HFFc6 (cell line): ENCODE measurements at regions not wholly inside any gene's neighbourhood (a gene's known extent, or its start where the extent isn't known, plus 50 kb on each side); places are given as distances from the start of the nearest gene placed in this dataset.

Experiments
- DNase-seq: peaks from one replicate; pipeline ENCODE4 v3.0.0-alpha.2; 2018
- H3K27ac Mint-ChIP-seq: 2 replicates; pipeline ENCODE4 v1.8.0; 2020; ENCODE audit warnings: mild to moderate bottlenecking, mixed read lengths
- H3K27me3 Mint-ChIP-seq: 2 replicates; pipeline ENCODE4 v1.8.0; 2021; ENCODE audit warnings: mild to moderate bottlenecking, moderate library complexity, mixed read lengths; ENCODE audit not compliant: insufficient read depth
- H3K36me3 Mint-ChIP-seq: 2 replicates; pipeline ENCODE4 v1.8.0; 2021; ENCODE audit warnings: low read depth, mixed read lengths
- H3K4me1 Mint-ChIP-seq: 2 replicates; pipeline ENCODE4 v1.8.0; 2020; ENCODE audit warnings: low read depth, mixed read lengths
- H3K4me3 Mint-ChIP-seq: 2 replicates; pipeline ENCODE4 v1.8.0; 2020; ENCODE audit warnings: mild to moderate bottlenecking, moderate library complexity, mixed read lengths
- H3K9me3 Mint-ChIP-seq: 2 replicates; pipeline ENCODE4 v1.8.0; 2020; ENCODE audit warnings: mild to moderate bottlenecking, mixed read lengths
- TF ChIP-seq, protein P1 (sequence below): fragments of 200-600 bp; sonication (generic); IDR thresholded peaks from 2 replicates; pipeline ENCODE4 v1.5.0; 2021; ENCODE audit warnings: antibody characterized with exemption, mild to moderate bottlenecking

DNA sequence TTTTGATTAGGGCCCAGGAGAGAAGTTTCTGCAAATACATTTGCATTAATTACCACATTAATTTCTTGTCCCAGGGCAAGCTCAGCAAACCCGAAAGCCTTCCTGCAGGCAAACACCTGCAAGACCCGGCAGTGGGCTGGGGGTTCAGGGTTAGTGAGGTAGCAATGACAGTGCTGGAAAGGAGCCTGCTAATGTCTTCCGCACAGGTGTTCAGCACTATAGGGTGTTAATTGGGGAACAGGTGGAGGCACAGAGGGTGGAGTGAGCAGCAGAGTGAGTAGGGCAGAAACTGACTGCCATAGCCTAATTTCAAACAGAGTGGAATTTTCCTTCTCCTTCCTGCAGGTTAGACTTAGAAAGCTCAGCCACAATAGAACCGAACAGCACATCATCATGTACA, 50.9 kb upstream of the UBASH3B start:
- no peak for DNase-seq
- H3K4me1 Mint-ChIP-seq, result peaks cover 18% of the 10 kb centered on the region
- peaks cover 6% of the 10 kb centered on the region for H3K27me3 Mint-ChIP-seq
- no peak overlapping the region for H3K4me3 Mint-ChIP-seq
- no peaks in the 10 kb centered on the region for H3K36me3 Mint-ChIP-seq
- TF ChIP-seq, protein P1, sequence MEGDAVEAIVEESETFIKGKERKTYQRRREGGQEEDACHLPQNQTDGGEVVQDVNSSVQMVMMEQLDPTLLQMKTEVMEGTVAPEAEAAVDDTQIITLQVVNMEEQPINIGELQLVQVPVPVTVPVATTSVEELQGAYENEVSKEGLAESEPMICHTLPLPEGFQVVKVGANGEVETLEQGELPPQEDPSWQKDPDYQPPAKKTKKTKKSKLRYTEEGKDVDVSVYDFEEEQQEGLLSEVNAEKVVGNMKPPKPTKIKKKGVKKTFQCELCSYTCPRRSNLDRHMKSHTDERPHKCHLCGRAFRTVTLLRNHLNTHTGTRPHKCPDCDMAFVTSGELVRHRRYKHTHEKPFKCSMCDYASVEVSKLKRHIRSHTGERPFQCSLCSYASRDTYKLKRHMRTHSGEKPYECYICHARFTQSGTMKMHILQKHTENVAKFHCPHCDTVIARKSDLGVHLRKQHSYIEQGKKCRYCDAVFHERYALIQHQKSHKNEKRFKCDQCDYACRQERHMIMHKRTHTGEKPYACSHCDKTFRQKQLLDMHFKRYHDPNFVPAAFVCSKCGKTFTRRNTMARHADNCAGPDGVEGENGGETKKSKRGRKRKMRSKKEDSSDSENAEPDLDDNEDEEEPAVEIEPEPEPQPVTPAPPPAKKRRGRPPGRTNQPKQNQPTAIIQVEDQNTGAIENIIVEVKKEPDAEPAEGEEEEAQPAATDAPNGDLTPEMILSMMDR, result no peak
- H3K27ac Mint-ChIP-seq, result no peak overlapping the region
- H3K9me3 Mint-ChIP-seq, result no peaks in the 10 kb centered on the region

DNA sequence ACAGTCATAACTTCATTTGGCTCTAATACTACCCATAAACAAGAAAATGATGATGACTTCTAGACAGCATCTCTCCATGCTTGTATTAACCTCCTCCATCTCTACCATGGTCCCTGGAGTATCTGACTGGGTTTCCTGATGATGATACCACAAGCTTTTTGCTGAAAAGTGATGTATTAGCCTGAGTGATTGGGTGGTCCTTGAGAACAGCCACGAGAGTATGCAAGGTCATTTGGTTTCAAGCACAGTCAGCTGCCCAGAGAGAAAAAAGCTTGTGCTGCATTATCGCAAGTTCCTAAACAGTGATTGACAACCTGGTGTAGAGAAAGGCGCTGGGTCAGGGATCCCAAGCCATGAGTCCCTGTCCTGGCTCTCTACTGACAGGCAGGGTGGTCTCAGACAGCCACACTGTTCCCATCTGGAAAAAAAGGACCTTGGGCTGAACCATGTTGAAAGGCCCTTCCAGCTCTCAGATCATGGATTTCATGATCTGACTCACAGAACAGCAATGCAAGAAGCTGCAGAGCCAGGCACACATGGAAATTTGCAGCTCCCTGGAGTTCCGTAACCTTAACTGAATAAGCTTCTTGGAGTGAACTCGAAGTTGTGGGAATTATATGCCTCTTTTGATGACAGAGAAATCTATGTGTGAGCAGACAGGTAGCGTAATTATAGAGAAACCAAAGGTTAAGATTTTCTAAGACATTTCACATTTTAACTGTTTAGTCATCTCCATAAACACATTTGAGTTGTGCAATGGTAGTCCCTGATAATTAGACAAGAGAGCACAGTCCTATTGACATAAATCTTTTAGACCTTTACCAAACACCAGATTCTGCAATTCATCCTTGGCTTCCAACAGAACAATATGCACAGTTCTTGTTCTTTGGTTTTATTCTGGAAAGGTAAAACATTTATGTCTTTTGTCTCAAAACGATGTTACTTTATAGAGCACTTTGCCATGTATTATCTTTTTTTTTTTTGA, 54.1 kb upstream of the UBASH3B start:
- Mint-ChIP-seq H3K9me3 (no peaks in the 10 kb centered on the region), H3K27ac (peak overlapping the region; percentile 0; the same call in 1 of the 2 replicates), H3K27me3 (peaks cover 12% of the 10 kb centered on the region), H3K4me3 (peak overlapping the region; percentile 18; the same call in 1 of the 2 replicates), H3K4me1 (peaks cover 28% of the 10 kb centered on the region), H3K36me3 (no peaks in the 10 kb centered on the region)
- TF ChIP-seq, protein P1, result no peak
- DNase-seq, result peak; percentile 68

DNA sequence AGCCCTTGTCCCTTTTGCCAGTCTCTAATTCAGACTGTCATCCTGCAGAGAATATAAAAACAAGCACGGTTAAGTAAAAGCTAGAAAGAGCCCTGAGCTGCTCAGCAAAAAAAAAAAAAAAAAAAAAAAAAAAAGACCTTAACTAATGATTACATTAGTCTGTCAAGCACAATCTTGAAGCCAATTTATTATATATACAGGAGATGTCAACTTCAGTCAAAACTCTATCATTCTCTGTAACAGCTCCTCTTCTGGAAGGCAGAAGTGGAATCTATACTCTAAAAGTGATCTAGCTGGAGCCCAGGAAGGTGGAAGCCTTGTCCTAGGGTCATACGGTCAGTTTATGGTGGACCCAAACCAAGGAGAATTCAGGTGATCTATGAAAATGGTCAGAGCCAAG, 55.2 kb upstream of the UBASH3B start:
- DNase-seq, result no peak
- no peak overlapping the region for H3K27ac Mint-ChIP-seq
- TF ChIP-seq, protein P1, result no peak
- peaks cover 30% of the 10 kb centered on the region for H3K4me1 Mint-ChIP-seq
- H3K27me3 Mint-ChIP-seq, result peaks cover 12% of the 10 kb centered on the region
- H3K9me3 Mint-ChIP-seq, result no peaks in the 10 kb centered on the region
- H3K4me3 Mint-ChIP-seq, result no peak overlapping the region
- H3K36me3 Mint-ChIP-seq, result no peaks in the 10 kb centered on the region

DNA sequence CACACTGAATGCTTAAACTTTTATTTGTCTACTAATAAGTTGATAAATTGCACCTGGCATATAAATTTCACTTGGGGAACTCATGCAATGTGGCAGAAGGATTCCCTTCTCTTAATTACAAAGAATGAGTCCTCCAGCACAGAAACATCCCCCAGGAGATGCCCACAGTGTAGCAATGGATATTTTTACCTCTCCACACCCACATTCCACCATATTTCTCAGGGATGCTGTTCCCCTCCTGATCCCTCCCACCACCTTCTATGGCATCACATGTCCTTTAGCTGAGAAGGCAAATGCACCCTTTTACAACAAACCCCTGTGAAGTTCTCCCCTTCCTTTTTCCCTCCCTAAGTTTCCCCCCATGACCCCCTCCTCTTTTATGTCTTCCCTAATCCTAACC, 56.1 kb upstream of the UBASH3B start:
- no peak for DNase-seq
- H3K4me1 Mint-ChIP-seq, result peaks cover 34% of the 10 kb centered on the region
- no peaks in the 10 kb centered on the region for H3K36me3 Mint-ChIP-seq
- no peak overlapping the region for H3K4me3 Mint-ChIP-seq
- no peak overlapping the region for H3K27ac Mint-ChIP-seq
- H3K9me3 Mint-ChIP-seq, result no peaks in the 10 kb centered on the region
- H3K27me3 Mint-ChIP-seq, result peaks cover 10% of the 10 kb centered on the region
- TF ChIP-seq, protein P1, result no peak

DNA sequence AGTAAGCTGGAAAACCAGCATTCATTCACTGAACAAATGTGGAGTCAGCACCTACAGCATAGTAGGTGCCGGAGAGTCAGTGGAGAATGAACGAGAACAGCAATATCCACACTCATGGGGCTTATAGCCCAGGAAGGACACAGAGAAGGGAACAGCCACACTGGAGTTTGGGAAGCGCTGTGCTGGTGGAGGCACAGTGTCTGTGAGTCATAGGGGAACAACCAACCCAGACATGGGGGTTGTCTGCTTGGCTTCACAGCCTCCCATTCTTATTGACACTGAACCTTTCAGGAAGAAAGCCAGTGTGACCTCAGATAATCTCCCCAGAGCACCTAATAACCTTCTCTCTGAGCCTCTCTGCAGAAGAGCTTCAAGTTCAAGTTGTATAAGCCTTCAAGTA, 56.6 kb upstream of the UBASH3B start:
- Mint-ChIP-seq H3K4me3 (no peak overlapping the region), H3K36me3 (no peaks in the 10 kb centered on the region), H3K4me1 (peaks cover 34% of the 10 kb centered on the region), H3K27me3 (peaks cover 9% of the 10 kb centered on the region), H3K27ac (no peak overlapping the region), H3K9me3 (no peaks in the 10 kb centered on the region)
- TF ChIP-seq, protein P1, result no peak
- no peak for DNase-seq
